H9 (cell line): ENCODE measurements at regions not wholly inside any gene's neighbourhood (a gene's known extent, or its start where the extent isn't known, plus 50 kb on each side); places are given as distances from the start of the nearest gene placed in this dataset.

Source experiments
- DNase-seq: peaks from one replicate; pipeline ENCODE4 v3.0.0-alpha.2; 2017
- H2AFZ ChIP-seq: one replicate; pipeline ENCODE4 v1.6.1; 2013; ENCODE audit warnings: mild to moderate bottlenecking, low read length, control low read depth, moderate library complexity
- H2AK5ac ChIP-seq: 2 replicates; pipeline ENCODE4 v1.6.1; 2013; ENCODE audit warnings: low read length, control low read depth, mixed read lengths; ENCODE audit not compliant: insufficient read length
- H2BK120ac ChIP-seq: one replicate; pipeline ENCODE4 v1.6.1; 2013; ENCODE audit warnings: low read depth, mild to moderate bottlenecking, low read length, control low read depth, inconsistent platforms; ENCODE audit not compliant: poor library complexity, severe bottlenecking
- H2BK12ac ChIP-seq: 2 replicates; pipeline ENCODE4 v1.6.1; 2013; ENCODE audit warnings: low read length, control low read depth, mixed read lengths, low read depth; ENCODE audit not compliant: insufficient read length
- H2BK15ac ChIP-seq: 2 replicates; pipeline ENCODE4 v1.6.1; 2013; ENCODE audit warnings: low read depth, low read length, control low read depth
- H2BK20ac ChIP-seq: one replicate; pipeline ENCODE4 v1.6.1; 2013; ENCODE audit warnings: low read depth, mild to moderate bottlenecking, low read length, control low read depth, inconsistent platforms; ENCODE audit not compliant: poor library complexity, severe bottlenecking
- H2BK5ac ChIP-seq: 2 replicates; pipeline ENCODE4 v1.6.1; 2013; ENCODE audit warnings: low read length, control low read depth, mixed read lengths; ENCODE audit not compliant: insufficient read length
- H3K14ac ChIP-seq: 2 replicates; pipeline ENCODE4 v1.6.1; 2013; ENCODE audit warnings: low read length, control low read depth; ENCODE audit not compliant: insufficient read depth
- H3K18ac ChIP-seq: 2 replicates; pipeline ENCODE4 v1.6.1; 2013; ENCODE audit warnings: low read depth, mild to moderate bottlenecking, mixed read lengths, low read length, control low read depth; ENCODE audit not compliant: insufficient read length
- H3K23ac ChIP-seq: 2 replicates; pipeline ENCODE4 v1.6.1; 2013; ENCODE audit warnings: low read length, control low read depth, mixed read lengths, low read depth; ENCODE audit not compliant: insufficient read length
- H3K23me2 ChIP-seq: 2 replicates; pipeline ENCODE4 v1.6.1; 2013; ENCODE audit warnings: low read depth, mild to moderate bottlenecking, mixed read lengths, low read length, control low read depth; ENCODE audit not compliant: insufficient read length, poor library complexity, severe bottlenecking
- H3K27ac ChIP-seq: 2 replicates; pipeline ENCODE4 v1.5.1; 2013; ENCODE audit warnings: low read length, control low read depth, mixed read lengths, low read depth; ENCODE audit not compliant: insufficient read length
- H3K27me3 ChIP-seq: 2 replicates; pipeline ENCODE4 v1.6.1; 2013; ENCODE audit warnings: low read length, control low read depth, inconsistent platforms; ENCODE audit not compliant: insufficient read depth
- H3K4ac ChIP-seq: 2 replicates; pipeline ENCODE4 v1.6.1; 2013; ENCODE audit warnings: low read depth, mild to moderate bottlenecking, control low read depth, inconsistent platforms, low read length, moderate library complexity
- H3K4me1 ChIP-seq: 2 replicates; pipeline ENCODE4 v1.6.1; 2013; ENCODE audit warnings: low read length, control low read depth, inconsistent platforms; ENCODE audit not compliant: insufficient read depth
- H3K4me2 ChIP-seq: 2 replicates; pipeline ENCODE4 v1.6.1; 2013; ENCODE audit warnings: low read length, control low read depth, mixed read lengths; ENCODE audit not compliant: insufficient read length, insufficient read depth
- H3K56ac ChIP-seq: 2 replicates; pipeline ENCODE4 v1.6.1; 2013; ENCODE audit warnings: low read depth, mild to moderate bottlenecking, mixed read lengths, low read length, control low read depth; ENCODE audit not compliant: insufficient read length
- H3K79me1 ChIP-seq: 2 replicates; pipeline ENCODE4 v1.6.1; 2013; ENCODE audit warnings: low read depth, mild to moderate bottlenecking, moderate library complexity, low read length, control low read depth, inconsistent platforms; ENCODE audit not compliant: insufficient read depth, poor library complexity, severe bottlenecking
- H3K79me2 ChIP-seq: 2 replicates; pipeline ENCODE4 v1.6.1; 2013; ENCODE audit warnings: low read length, control low read depth, inconsistent platforms; ENCODE audit not compliant: insufficient read depth
- H3K9ac ChIP-seq: 2 replicates; pipeline ENCODE4 v1.6.1; 2013; ENCODE audit warnings: low read length, control low read depth, mixed read lengths; ENCODE audit not compliant: insufficient read length; ENCODE audit errors: extremely low read depth
- H3K9me3 ChIP-seq: one replicate; pipeline ENCODE4 v1.6.1; 2013; ENCODE audit warnings: low read depth, low read length, inconsistent platforms; ENCODE audit not compliant: control insufficient read depth
- H3T11ph ChIP-seq: one replicate; pipeline ENCODE4 v1.6.1; 2013; ENCODE audit warnings: mild to moderate bottlenecking, low read length, control low read depth, inconsistent platforms
- H4K20me1 ChIP-seq: one replicate; pipeline ENCODE4 v1.6.1; 2013; ENCODE audit not compliant: control insufficient read depth, insufficient read length, insufficient read depth
- H4K5ac ChIP-seq: 2 replicates; pipeline ENCODE4 v1.6.1; 2013; ENCODE audit warnings: low read depth, mild to moderate bottlenecking, mixed read lengths, low read length, control low read depth; ENCODE audit not compliant: insufficient read length
- H4K8ac ChIP-seq: replicated peaks from 2 replicates; pipeline ENCODE4 v1.6.1; 2013; ENCODE audit warnings: low read length, control low read depth, mixed read lengths, low read depth; ENCODE audit not compliant: insufficient read length
- H4K91ac ChIP-seq: 2 replicates; pipeline ENCODE4 v1.6.1; 2013; ENCODE audit warnings: low read depth, mild to moderate bottlenecking, moderate library complexity, mixed read lengths, low read length, control low read depth; ENCODE audit not compliant: insufficient read length
- H3K27ac Mint-ChIP-seq, 3 experiments: 2 replicates in 2 of 3; 3 replicates in 1 of 3; pipeline ENCODE4 v1.8.0; 2020 to 2021; ENCODE audit warnings: mixed read lengths in 3 of 3, mild to moderate bottlenecking in 1 of 3, moderate library complexity in 1 of 3
- H3K27me3 Mint-ChIP-seq: 2 replicates; pipeline ENCODE4 v1.8.0; 2021; ENCODE audit warnings: low read depth, mild to moderate bottlenecking, moderate library complexity, mixed read lengths
- H3K36me3 Mint-ChIP-seq, 3 experiments: 2 replicates in 2 of 3; 3 replicates in 1 of 3; pipeline ENCODE4 v1.8.0; 2020 to 2021; ENCODE audit warnings: low read depth in 3 of 3, mixed read lengths in 3 of 3; ENCODE audit not compliant: insufficient read depth in 1 of 3
- H3K4me1 Mint-ChIP-seq, 2 experiments: 2 replicates each; pipeline ENCODE4 v1.8.0; 2020; ENCODE audit warnings: mixed read lengths in 2 of 2
- H3K4me3 Mint-ChIP-seq, 2 experiments: 2 replicates in 1 of 2; 3 replicates in 1 of 2; pipeline ENCODE4 v1.8.0; 2020 to 2021; ENCODE audit warnings: mild to moderate bottlenecking in 2 of 2, mixed read lengths in 2 of 2, moderate library complexity in 1 of 2
- H3K9me3 Mint-ChIP-seq, 2 experiments: 2 replicates in 1 of 2; 3 replicates in 1 of 2; pipeline ENCODE4 v1.8.0; 2020; ENCODE audit warnings: mild to moderate bottlenecking in 2 of 2, mixed read lengths in 2 of 2, moderate library complexity in 1 of 2
- CTCF ChIP-seq: fragments of 200-600 bp; sonication (generic); conservative IDR thresholded peaks from 3 replicates; pipeline ENCODE4 v1.8.0; 2021; ENCODE audit warnings: antibody characterized with exemption, mild to moderate bottlenecking
- WGBS: extraction: QIAGEN DNeasy Blood & Tissue Kit; methylation state at CpG from one replicate; pipeline ENCODE4 v1.1.7; 2013; ENCODE audit warnings: missing lambda C conversion rate, low lambda C conversion rate, mixed read lengths; ENCODE audit not compliant: insufficient read length; ENCODE audit errors: extremely low coverage; 5-methylcytosine and 5-hydroxymethylcytosine counted together

GRCh38 chr7:106965108-106965507 lies 79.4 kb upstream of the PRKAR2B start:
- Mint-ChIP-seq H3K27me3 (no peaks in the 10 kb centered on the region), H3K4me3 (no peak overlapping the region), H3K27ac (no peak overlapping the region), H3K36me3 (peaks cover 0 to 2% (median 0%) of the 10 kb centered on the region in 3 experiments; a peak in 1 of 7 replicates), H3K9me3 (peaks cover 0 to 2% of the 10 kb centered on the region in 2 experiments; a peak in 2 of 5 replicates), H3K4me1 (peaks cover 41% of the 10 kb centered on the region in 2 experiments)
- H4K91ac ChIP-seq: no peak overlapping the region
- no peaks in the 10 kb centered on the region for H3K79me1 ChIP-seq
- no peak overlapping the region for H2AFZ ChIP-seq
- H2BK12ac ChIP-seq: no peak overlapping the region
- no peaks in the 10 kb centered on the region for H3K79me2 ChIP-seq
- H2BK120ac ChIP-seq: no peak overlapping the region
- H4K8ac ChIP-seq: no peak overlapping the region
- H3K27me3 ChIP-seq: no peaks in the 10 kb centered on the region
- no peak overlapping the region for H2BK20ac ChIP-seq
- no peak overlapping the region for H2BK15ac ChIP-seq
- no peaks in the 10 kb centered on the region for H3K9me3 ChIP-seq
- H3K4me1 ChIP-seq: peaks cover 6% of the 10 kb centered on the region; the same call in 1 of the 2 replicates
- no peak overlapping the region for H3K14ac ChIP-seq
- TF ChIP-seq CTCF: no peak
- H3K27ac ChIP-seq: no peak overlapping the region
- no peak overlapping the region for H3K23ac ChIP-seq
- H2AK5ac ChIP-seq: no peak overlapping the region
- H4K20me1 ChIP-seq: no peaks in the 10 kb centered on the region
- no peak overlapping the region for H2BK5ac ChIP-seq
- H4K5ac ChIP-seq: no peak overlapping the region
- H3K18ac ChIP-seq: no peak overlapping the region
- WGBS: no CpG with 5 or more reads among the region's 1 CpG
- H3T11ph ChIP-seq: no peak overlapping the region
- no peak overlapping the region for H3K9ac ChIP-seq
- no peak for DNase-seq
- H3K56ac ChIP-seq: no peak overlapping the region
- no peak overlapping the region for H3K4me2 ChIP-seq
- no peaks in the 10 kb centered on the region for H3K23me2 ChIP-seq
- H3K4ac ChIP-seq: no peak overlapping the region
